NCI-H446 (cell line): ENCODE measurements at regions not wholly inside any gene's neighbourhood (a gene's known extent, or its start where the extent isn't known, plus 50 kb on each side); places are given as distances from the start of the nearest gene placed in this dataset.

ENCODE experiments used
- DNase-seq, 2 experiments: peaks; one replicate each; lab custom pipeline; 2025; lab: John Stamatoyannopoulos, UW

GRCh38 chr18:34159691-34160185 lies 65.0 kb downstream of the NOL4 start:
- no peak for DNase-seq

GRCh38 chr18:34158881-34159690 lies 65.6 kb downstream of the NOL4 start:
- DNase-seq = peak; percentile 21 to 66

- peak in 1 of 2 experiments; percentile 19 for DNase-seq
These were observed 71.0 kb downstream of the NOL4 start for GRCh38 chr18:34153711-34154110.

GRCh38 chr18:34131006-34131405 lies 93.7 kb downstream of the NOL4 start:
- no peak for DNase-seq

GRCh38 chr18:34128436-34128835 lies 96.3 kb downstream of the NOL4 start:
- no peak for DNase-seq

GRCh38 chr18:34126121-34126520 lies 98.6 kb downstream of the NOL4 start:
- peak in 1 of 2 experiments; percentile 33 for DNase-seq

- DNase-seq = peak; percentile 25 to 76
These were observed 101.9 kb downstream of the NOL4 start for GRCh38 chr18:34122724-34123334.

GRCh38 chr18:34121200-34121721 lies 103.5 kb downstream of the NOL4 start:
- no peak for DNase-seq

- no peak for DNase-seq
These were observed 104.4 kb downstream of the NOL4 start for GRCh38 chr18:34120294-34120693.

GRCh38 chr18:34117319-34117718 lies 107.4 kb downstream of the NOL4 start:
- DNase-seq = peak in 1 of 2 experiments; percentile 55

GRCh38 chr18:34115409-34116081 lies 109.2 kb downstream of the NOL4 start:
- DNase-seq = no peak

- DNase-seq = no peak
These were observed 109.7 kb downstream of the NOL4 start for GRCh38 chr18:34114996-34115395.

- DNase-seq = no peak
These were observed 116.5 kb downstream of the NOL4 start for GRCh38 chr18:34108206-34108605.

- no peak for DNase-seq
These were observed 126.6 kb downstream of the NOL4 start for GRCh38 chr18:34098109-34098508.

GRCh38 chr18:34097312-34097711 lies 127.4 kb downstream of the NOL4 start:
- DNase-seq = no peak

GRCh38 chr18:34094148-34094547 lies 130.6 kb downstream of the NOL4 start:
- DNase-seq = no peak

- DNase-seq = no peak
These were observed 131.9 kb downstream of the NOL4 start for GRCh38 chr18:34092796-34093195.

- no peak for DNase-seq
These were observed 138.3 kb downstream of the NOL4 start for GRCh38 chr18:34086370-34086769.

- DNase-seq = no peak
These were observed 139.5 kb downstream of the NOL4 start for GRCh38 chr18:34085140-34085739.

GRCh38 chr18:34084635-34085034 lies 140.1 kb downstream of the NOL4 start:
- no peak for DNase-seq

- no peak for DNase-seq
These were observed 140.7 kb downstream of the NOL4 start for GRCh38 chr18:34083910-34084535.

- DNase-seq = no peak
These were observed 147.1 kb downstream of the NOL4 start for GRCh38 chr18:34077599-34077998.
